ENCODE measurements at regions not wholly inside any gene's neighbourhood (a gene's known extent, or its start where the extent isn't known, plus 50 kb on each side); places are given as distances from the start of the nearest gene placed in this dataset.

DNA sequence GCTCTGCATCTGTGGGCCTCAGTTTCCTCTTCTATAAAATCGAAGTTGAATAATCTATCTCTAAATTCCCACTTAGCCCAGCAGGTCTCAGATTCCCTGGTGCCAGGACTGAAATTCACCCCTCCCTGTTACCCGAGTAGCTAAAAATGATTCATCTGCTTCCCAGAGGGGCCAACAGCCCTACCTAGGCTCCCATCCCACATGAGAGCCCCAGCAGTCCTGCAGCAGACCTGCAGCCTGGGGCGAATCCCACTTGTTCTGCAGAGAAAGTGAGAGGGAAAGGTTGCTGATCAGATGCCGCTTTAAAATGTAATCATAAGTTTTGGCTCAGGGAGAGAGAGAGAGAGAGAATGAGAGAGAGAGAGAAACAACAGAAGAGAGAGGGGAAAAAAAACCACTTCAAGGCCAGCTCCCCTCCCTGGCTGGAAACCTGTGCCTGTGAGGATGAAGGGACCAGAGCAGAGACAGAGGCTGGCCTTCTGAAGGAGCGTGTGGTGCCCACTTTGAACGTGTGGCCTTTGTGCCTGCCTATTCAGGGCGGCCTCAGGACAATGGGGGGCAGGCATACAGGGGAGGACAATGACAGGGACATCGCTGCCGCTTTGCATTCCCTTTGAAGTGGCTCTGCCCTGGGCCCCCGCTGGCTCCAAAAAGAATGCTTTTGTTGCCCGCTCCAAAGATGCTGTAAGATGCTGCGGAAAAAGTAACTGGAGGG, 85.2 kb upstream of the NKD1 start:
- TF ChIP-seq, protein P1, sequence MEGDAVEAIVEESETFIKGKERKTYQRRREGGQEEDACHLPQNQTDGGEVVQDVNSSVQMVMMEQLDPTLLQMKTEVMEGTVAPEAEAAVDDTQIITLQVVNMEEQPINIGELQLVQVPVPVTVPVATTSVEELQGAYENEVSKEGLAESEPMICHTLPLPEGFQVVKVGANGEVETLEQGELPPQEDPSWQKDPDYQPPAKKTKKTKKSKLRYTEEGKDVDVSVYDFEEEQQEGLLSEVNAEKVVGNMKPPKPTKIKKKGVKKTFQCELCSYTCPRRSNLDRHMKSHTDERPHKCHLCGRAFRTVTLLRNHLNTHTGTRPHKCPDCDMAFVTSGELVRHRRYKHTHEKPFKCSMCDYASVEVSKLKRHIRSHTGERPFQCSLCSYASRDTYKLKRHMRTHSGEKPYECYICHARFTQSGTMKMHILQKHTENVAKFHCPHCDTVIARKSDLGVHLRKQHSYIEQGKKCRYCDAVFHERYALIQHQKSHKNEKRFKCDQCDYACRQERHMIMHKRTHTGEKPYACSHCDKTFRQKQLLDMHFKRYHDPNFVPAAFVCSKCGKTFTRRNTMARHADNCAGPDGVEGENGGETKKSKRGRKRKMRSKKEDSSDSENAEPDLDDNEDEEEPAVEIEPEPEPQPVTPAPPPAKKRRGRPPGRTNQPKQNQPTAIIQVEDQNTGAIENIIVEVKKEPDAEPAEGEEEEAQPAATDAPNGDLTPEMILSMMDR (conservative IDR thresholded peaks at IDR 0.05; ENCODE audit: low read depth, low read length), result no peak
- no peak for TF ChIP-seq EZH2 (IDR thresholded peaks at IDR 0.05; ENCODE audit: borderline replicate concordance, low read depth, low read length, poor library complexity, severe bottlenecking)
